GM20000 (cell line): ENCODE measurements at regions not wholly inside any gene's neighbourhood (a gene's known extent, or its start where the extent isn't known, plus 50 kb on each side); places are given as distances from the start of the nearest gene placed in this dataset.

Experiments used
- DNase-seq: peaks from one replicate; pipeline ENCODE4 v3.0.0; 2012; ENCODE audit warnings: low spot score
- CTCF ChIP-seq: IDR thresholded peaks from 2 replicates; pipeline ENCODE4 v1.5.1; 2012; ENCODE audit warnings: mild to moderate bottlenecking, control low read depth; ENCODE audit errors: extremely low read depth, missing control alignments

- TF ChIP-seq CTCF, result no peak
These were observed 247.6 kb upstream of the PWP1 start for GRCh38 chr12:107437954-107438353.

GRCh38 chr12:107439026-107439738 lies 246.4 kb upstream of the PWP1 start:
- no peak for TF ChIP-seq CTCF

More at GRCh38 chr12:107437954-107438353, 247.6 kb upstream of the PWP1 start:
- DNase-seq, result no peak

GRCh38 chr12:107440606-107441005 lies 245.0 kb upstream of the PWP1 start:
- no peak for TF ChIP-seq CTCF
- no peak for DNase-seq

More at GRCh38 chr12:107439026-107439738, 246.4 kb upstream of the PWP1 start:
- DNase-seq, result no peak

GRCh38 chr12:107441665-107442300 lies 243.8 kb upstream of the PWP1 start:
- no peak for DNase-seq
- no peak for TF ChIP-seq CTCF

- no peak for DNase-seq
- no peak for TF ChIP-seq CTCF
These were observed 243.1 kb upstream of the PWP1 start for GRCh38 chr12:107442326-107442987.

DNA sequence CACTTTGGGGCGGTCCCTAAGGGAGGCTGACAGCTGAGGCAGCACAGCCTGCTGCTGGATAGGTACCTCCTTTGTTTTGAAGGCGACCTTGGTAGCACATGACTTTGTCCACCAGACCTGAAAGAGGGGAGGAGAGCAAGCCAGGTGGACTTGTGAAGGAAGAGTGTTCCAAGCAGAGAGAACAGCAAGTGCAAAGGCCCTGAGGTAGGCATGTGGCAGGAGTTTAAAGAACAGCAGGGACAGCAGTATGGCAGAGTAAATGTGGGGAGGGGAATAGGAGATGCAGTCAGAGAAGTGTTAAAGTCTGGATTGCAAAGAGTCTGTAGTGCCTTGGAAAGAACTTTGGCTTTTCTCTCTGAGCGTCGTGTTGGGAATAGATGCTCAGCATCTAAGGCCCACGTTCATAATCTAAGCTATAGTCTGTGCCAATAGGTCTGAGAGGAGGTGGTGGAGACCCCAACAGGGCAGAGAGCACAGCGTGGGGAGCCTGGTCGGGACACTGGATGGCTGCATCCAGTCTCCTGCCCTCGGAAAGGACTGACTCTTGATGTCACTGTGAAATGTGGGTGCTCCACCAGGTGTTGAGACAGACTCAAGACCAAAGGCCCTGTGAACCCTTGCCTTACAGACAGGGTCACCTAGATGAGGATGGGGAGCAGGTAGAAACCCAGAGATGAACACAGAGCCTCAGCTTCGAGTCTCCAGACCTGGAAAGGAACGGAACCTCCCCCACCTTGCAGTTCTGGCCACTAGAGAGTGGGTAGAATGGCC lies 242.1 kb upstream of the PWP1 start:
- TF ChIP-seq CTCF, result no peak
- DNase-seq, result no peak
